A549 (cell line): ENCODE measurements at regions not wholly inside any gene's neighbourhood (a gene's known extent, or its start where the extent isn't known, plus 50 kb on each side); places are given as distances from the start of the nearest gene placed in this dataset.

ENCODE experiments used
- ATAC-seq, 2 experiments: fragments of 200-7000 bp in 1 of 2; fragments of >200 bp in 1 of 2; cut with Nextera tagmentation in 1 of 2; cut with Tn5 transposase in 1 of 2; 3 replicates each; pipeline versions ENCODE4 v1.8.0 to v1.9.1; 2018 to 2020; ENCODE audit warnings: mild to moderate bottlenecking in 1 of 2, moderate library complexity in 1 of 2
- CTCF ChIA-PET: fragments of 300-600 bp; sonication (Branson Sonifier 250); formaldehyde crosslinking; extraction: SDS; loops from one replicate; lab custom pipeline; 2021; ENCODE audit warnings: antibody characterized with exemption, inconsistent platforms; lab: Yijun Ruan, JAX
- POLR2A ChIA-PET: fragments of 350-600 bp; formaldehyde crosslinking; extraction: SDS; loops from one replicate; lab custom pipeline; 2021; ENCODE audit warnings: antibody characterized with exemption, inconsistent platforms; lab: Yijun Ruan, JAX
- DNase-seq, 2 experiments: peaks; one replicate each; pipeline versions ENCODE4 v3.0.0 to v3.0.0-alpha.2; 2011 to 2016; ENCODE audit warnings: low read depth in 1 of 2, low spot score in 1 of 2
- FAIRE-seq: peaks from 2 replicates; lab custom pipeline; 2011; peaks lifted over from hg19 to GRCh38; lab: Jason Lieb, UNC
- H3K27ac ChIP-seq, 2 experiments: fragments of >200 bp; sonication (Bioruptor Twin); formaldehyde crosslinking; 3 replicates each; pipeline ENCODE4 v1.5.1; 2016 to 2017
- H3K4me1 ChIP-seq: fragments of >200 bp; sonication (Bioruptor Twin); formaldehyde crosslinking; 3 replicates; pipeline ENCODE4 v1.6.1; 2016
- H3K4me2 ChIP-seq: fragments of >200 bp; sonication (Bioruptor Twin); formaldehyde crosslinking; 3 replicates; pipeline ENCODE4 v1.6.1; 2016
- H3K4me3 ChIP-seq: fragments of >200 bp; sonication (Bioruptor Twin); formaldehyde crosslinking; 3 replicates; pipeline ENCODE4 v1.5.1; 2016
- H3K9me3 ChIP-seq: fragments of >200 bp; sonication (Bioruptor Twin); formaldehyde crosslinking; 3 replicates; pipeline ENCODE4 v1.6.1; 2016
- BHLHE40 ChIP-seq: IDR thresholded peaks from 2 replicates; pipeline ENCODE4 v1.6.1; 2012; ENCODE audit warnings: low read depth, low read length, inconsistent platforms
- CBX8 ChIP-seq: fragments of 200-600 bp; sonication (generic); IDR thresholded peaks from 2 replicates; pipeline ENCODE4 v1.6.1; 2016
- CEBPB ChIP-seq, 2 experiments: fragments of >200 bp in 1 of 2; sonication (Bioruptor Twin) in 1 of 2; formaldehyde crosslinking in 1 of 2; IDR thresholded peaks; 2 replicates each; pipeline ENCODE4 v1.6.1; 2012 to 2016
- CHD4 ChIP-seq: fragments of 200-600 bp; sonication (generic); IDR thresholded peaks from 2 replicates; pipeline ENCODE4 v1.6.1; 2016; ENCODE audit warnings: antibody characterized with exemption, mild to moderate bottlenecking, borderline replicate concordance
- EHF ChIP-seq: fragments of 250-450 bp; sonication (Bioruptor Pico); IDR thresholded peaks from 2 replicates; pipeline ENCODE4 v1.5.0; 2020; ENCODE audit warnings: mild to moderate bottlenecking
- EP300 ChIP-seq, 2 experiments: fragments of >200 bp; sonication (Bioruptor Twin); formaldehyde crosslinking; IDR thresholded peaks; 2 replicates in 1 of 2; 3 replicates in 1 of 2; pipeline ENCODE4 v1.6.1; 2016 to 2017
- FOSL2 ChIP-seq, 2 experiments: fragments of 450-650 bp in 1 of 2; fragments of >200 bp in 1 of 2; sonication (Bioruptor Twin) in 1 of 2; formaldehyde crosslinking; IDR thresholded peaks; 2 replicates each; pipeline versions ENCODE4 v1.5.0 to v1.6.1; 2016 to 2020; ENCODE audit warnings: mild to moderate bottlenecking in 1 of 2, moderate library complexity in 1 of 2
- GATA3 ChIP-seq: IDR thresholded peaks from 2 replicates; pipeline ENCODE4 v1.6.1; 2012; ENCODE audit warnings: borderline replicate concordance
- HDAC2 ChIP-seq: fragments of 200-600 bp; sonication (generic); IDR thresholded peaks from 2 replicates; pipeline ENCODE4 v1.6.1; 2016
- HEYL ChIP-seq: fragments of 250-450 bp; sonication (Bioruptor Pico); IDR thresholded peaks from 2 replicates; pipeline ENCODE4 v1.8.0; 2021; ENCODE audit warnings: mild to moderate bottlenecking, moderate library complexity
- HOXB5 ChIP-seq: fragments of 250-450 bp; sonication (Bioruptor Pico); IDR thresholded peaks from 2 replicates; pipeline ENCODE4 v1.5.0; 2020; ENCODE audit warnings: mild to moderate bottlenecking, moderate library complexity
- KDM1A ChIP-seq: fragments of 200-600 bp; sonication (generic); IDR thresholded peaks from 2 replicates; pipeline ENCODE4 v1.6.1; 2016; ENCODE audit warnings: low read depth, mild to moderate bottlenecking
- MAFK ChIP-seq: fragments of 450-650 bp; IDR thresholded peaks from 2 replicates; pipeline ENCODE4 v1.6.1; 2014; ENCODE audit not compliant: partially characterized antibody
- MAZ ChIP-seq: fragments of 150-350 bp; IDR thresholded peaks from 2 replicates; pipeline ENCODE4 v1.6.1; 2014; ENCODE audit warnings: antibody characterized with exemption, low read depth, low read length, borderline replicate concordance
- MYC ChIP-seq: IDR thresholded peaks from 2 replicates; pipeline ENCODE4 v1.6.1; 2012; ENCODE audit warnings: mild to moderate bottlenecking, inconsistent platforms, low read length, improper control_type of control experiment, borderline replicate concordance
- PHF8 ChIP-seq: fragments of 200-600 bp; sonication (generic); IDR thresholded peaks from 2 replicates; pipeline ENCODE4 v1.6.1; 2016; ENCODE audit warnings: low read depth, mild to moderate bottlenecking, antibody characterized with exemption, moderate library complexity, borderline replicate concordance
- RARB ChIP-seq: fragments of 250-450 bp; sonication (Bioruptor Pico); IDR thresholded peaks from 2 replicates; pipeline ENCODE4 v1.8.0; 2021; ENCODE audit warnings: mild to moderate bottlenecking, moderate library complexity
- REST ChIP-seq: fragments of 200-600 bp; sonication (generic); IDR thresholded peaks from 2 replicates; pipeline ENCODE4 v1.6.1; 2016; ENCODE audit warnings: antibody characterized with exemption, mild to moderate bottlenecking, moderate library complexity
- RFX5 ChIP-seq: fragments of 450-650 bp; IDR thresholded peaks from 2 replicates; pipeline ENCODE4 v1.7.1; 2014; ENCODE audit warnings: antibody characterized with exemption, mild to moderate bottlenecking, moderate library complexity
- RNF2 ChIP-seq: fragments of 200-600 bp; sonication (generic); IDR thresholded peaks from 2 replicates; pipeline ENCODE4 v1.6.1; 2016; ENCODE audit warnings: low read depth, mild to moderate bottlenecking, antibody characterized with exemption, moderate library complexity, borderline replicate concordance
- SMC3 ChIP-seq: fragments of >200 bp; sonication (Bioruptor Twin); formaldehyde crosslinking; IDR thresholded peaks from 3 replicates; pipeline ENCODE4 v1.6.1; 2018; ENCODE audit warnings: inconsistent platforms
- TP53 ChIP-seq: fragments of 250-450 bp; sonication (Bioruptor Pico); IDR thresholded peaks from 2 replicates; pipeline ENCODE4 v1.5.0; 2021; ENCODE audit warnings: mild to moderate bottlenecking, moderate library complexity
- ZC3H11A ChIP-seq: fragments of 450-650 bp; IDR thresholded peaks from 2 replicates; pipeline ENCODE4 v1.6.1; 2014; ENCODE audit warnings: antibody characterized with exemption, mild to moderate bottlenecking
- ZNF302 ChIP-seq: fragments of 250-450 bp; sonication (Bioruptor Pico); IDR thresholded peaks from 2 replicates; pipeline ENCODE4 v1.9.0; 2021; ENCODE audit warnings: inconsistent platforms, mild to moderate bottlenecking, moderate library complexity
- ZSCAN20 ChIP-seq: fragments of 250-450 bp; sonication (Bioruptor Pico); IDR thresholded peaks from 2 replicates; pipeline ENCODE4 v1.8.0; 2022; ENCODE audit warnings: mild to moderate bottlenecking, moderate library complexity
- WGBS: methylation state at CpG from one replicate; pipeline ENCODE4 v1.1.6; 2017; ENCODE audit errors: missing lambda C conversion rate; 5-methylcytosine and 5-hydroxymethylcytosine counted together
- TF ChIP-seq, protein P1 (sequence below): fragments of 450-650 bp; IDR thresholded peaks from 2 replicates; pipeline ENCODE4 v1.6.1; 2014; ENCODE audit warnings: antibody characterized with exemption
- TF ChIP-seq, protein P2 (sequence below): fragments of >200 bp; sonication (Bioruptor Twin); formaldehyde crosslinking; IDR thresholded peaks from 3 replicates; pipeline ENCODE4 v1.6.1; 2016
- TF ChIP-seq, protein P3 (sequence below): fragments of >200 bp; sonication (Bioruptor Twin); formaldehyde crosslinking; IDR thresholded peaks from 2 replicates; pipeline ENCODE4 v1.6.1; 2016
- TF ChIP-seq, protein P4 (sequence below): fragments of 250-450 bp; sonication (Bioruptor Pico); IDR thresholded peaks from 2 replicates; pipeline ENCODE4 v1.5.0; 2021; ENCODE audit warnings: mild to moderate bottlenecking, moderate library complexity, borderline replicate concordance

DNA sequence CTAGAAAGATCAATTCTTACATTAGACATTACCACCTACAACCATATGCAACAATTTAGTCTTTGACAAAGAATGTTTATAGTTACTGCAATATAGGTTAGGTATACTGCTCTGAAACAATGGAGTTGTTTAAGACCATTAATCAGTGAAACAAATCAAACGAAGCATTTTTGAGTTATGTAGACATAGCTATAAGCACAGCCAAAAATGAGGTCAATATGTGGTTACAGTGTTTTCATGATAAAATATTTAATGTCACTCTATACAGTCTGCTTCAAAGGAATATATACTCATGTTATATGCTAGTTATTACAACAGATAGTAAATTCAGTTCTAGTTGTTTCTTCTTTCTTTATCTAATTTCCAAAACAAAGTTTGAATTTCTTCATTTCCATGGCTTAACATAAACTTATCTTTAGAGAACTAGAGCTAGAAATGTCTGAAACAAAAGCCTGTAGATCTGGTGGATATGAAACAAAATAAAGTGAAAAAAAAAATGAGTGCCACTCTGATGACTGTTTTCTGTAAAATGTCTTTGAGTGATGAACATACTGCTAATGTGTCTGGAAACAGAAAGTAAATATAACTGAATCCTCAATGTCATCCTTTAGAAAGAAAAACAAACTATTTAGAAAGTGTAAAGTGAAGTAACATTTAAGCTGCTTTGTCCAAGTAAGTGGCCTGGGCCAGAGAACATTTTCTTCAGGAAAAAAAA is 809.0 kb downstream of the FAT4 start:
- ChIA-PET CTCF (no interaction called here), POLR2A (no interaction called here)
- TF ChIP-seq BHLHE40 (no peak), KDM1A (no peak), TP53 (CRISPR knock-in tag) (no peak), CEBPB (IDR thresholded peaks at IDR 0.05) (no peak), MYC (no peak), FOSL2 (IDR thresholded peaks at IDR 0.05) (no peak), FOSL2 (CRISPR knock-in tag; IDR thresholded peaks at IDR 0.05) (no peak), ZSCAN20 (CRISPR knock-in tag) (no peak), RARB (CRISPR knock-in tag) (no peak), EHF (CRISPR knock-in tag) (no peak), SMC3 (no peak), ZNF302 (CRISPR knock-in tag) (no peak), MAFK (no peak), RNF2 (no peak), MAZ (no peak), RFX5 (no peak), ZC3H11A (no peak)
- TF ChIP-seq, protein P1, sequence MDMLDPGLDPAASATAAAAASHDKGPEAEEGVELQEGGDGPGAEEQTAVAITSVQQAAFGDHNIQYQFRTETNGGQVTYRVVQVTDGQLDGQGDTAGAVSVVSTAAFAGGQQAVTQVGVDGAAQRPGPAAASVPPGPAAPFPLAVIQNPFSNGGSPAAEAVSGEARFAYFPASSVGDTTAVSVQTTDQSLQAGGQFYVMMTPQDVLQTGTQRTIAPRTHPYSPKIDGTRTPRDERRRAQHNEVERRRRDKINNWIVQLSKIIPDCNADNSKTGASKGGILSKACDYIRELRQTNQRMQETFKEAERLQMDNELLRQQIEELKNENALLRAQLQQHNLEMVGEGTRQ = no peak
- TF ChIP-seq, protein P2, sequence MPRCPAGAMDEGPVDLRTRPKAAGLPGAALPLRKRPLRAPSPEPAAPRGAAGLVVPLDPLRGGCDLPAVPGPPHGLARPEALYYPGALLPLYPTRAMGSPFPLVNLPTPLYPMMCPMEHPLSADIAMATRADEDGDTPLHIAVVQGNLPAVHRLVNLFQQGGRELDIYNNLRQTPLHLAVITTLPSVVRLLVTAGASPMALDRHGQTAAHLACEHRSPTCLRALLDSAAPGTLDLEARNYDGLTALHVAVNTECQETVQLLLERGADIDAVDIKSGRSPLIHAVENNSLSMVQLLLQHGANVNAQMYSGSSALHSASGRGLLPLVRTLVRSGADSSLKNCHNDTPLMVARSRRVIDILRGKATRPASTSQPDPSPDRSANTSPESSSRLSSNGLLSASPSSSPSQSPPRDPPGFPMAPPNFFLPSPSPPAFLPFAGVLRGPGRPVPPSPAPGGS = no peak
- WGBS = 6% methylated on average over 1 of the region's 1 CpG
- Histone ChIP-seq H3K4me3 (no peak overlapping the region), H3K9me3 (no peaks in the 10 kb centered on the region), H3K27ac (no peak overlapping the region), H3K4me1 (no peaks in the 10 kb centered on the region), H3K4me2 (no peak overlapping the region)
- ATAC-seq (no peak), FAIRE-seq (no peak), DNase-seq (no peak)

GRCh38 chr4:126124818-126125217 is 810.1 kb downstream of the FAT4 start:
- no peak for ATAC-seq
- DNase-seq = no peak
- Histone ChIP-seq H3K4me2 (no peak overlapping the region), H3K4me3 (no peak overlapping the region), H3K9me3 (no peaks in the 10 kb centered on the region), H3K4me1 (no peaks in the 10 kb centered on the region), H3K27ac (no peak overlapping the region)
- 3% methylated on average over 1 of the region's 1 CpG for WGBS
- POLR2A ChIA-PET = no interaction called here
- FAIRE-seq = no peak
- CTCF ChIA-PET = no interaction called here
- no peak for TF ChIP-seq CHD4
- no peak for TF ChIP-seq HEYL (CRISPR knock-in tag)
- no peak for TF ChIP-seq EP300 (IDR thresholded peaks at IDR 0.05)
- TF ChIP-seq, protein P3, sequence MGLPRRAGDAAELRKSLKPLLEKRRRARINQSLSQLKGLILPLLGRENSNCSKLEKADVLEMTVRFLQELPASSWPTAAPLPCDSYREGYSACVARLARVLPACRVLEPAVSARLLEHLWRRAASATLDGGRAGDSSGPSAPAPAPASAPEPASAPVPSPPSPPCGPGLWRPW = no peak
- TF ChIP-seq REST = no peak
- TF ChIP-seq PHF8 = no peak
- no peak for TF ChIP-seq HOXB5
- no peak for TF ChIP-seq RFX5
- no peak for TF ChIP-seq MAFK
- no peak for TF ChIP-seq CBX8
- TF ChIP-seq BHLHE40 = no peak
- TF ChIP-seq, protein P2 = no peak
- no peak for TF ChIP-seq KDM1A
- TF ChIP-seq HDAC2 = no peak
- TF ChIP-seq, protein P4, sequence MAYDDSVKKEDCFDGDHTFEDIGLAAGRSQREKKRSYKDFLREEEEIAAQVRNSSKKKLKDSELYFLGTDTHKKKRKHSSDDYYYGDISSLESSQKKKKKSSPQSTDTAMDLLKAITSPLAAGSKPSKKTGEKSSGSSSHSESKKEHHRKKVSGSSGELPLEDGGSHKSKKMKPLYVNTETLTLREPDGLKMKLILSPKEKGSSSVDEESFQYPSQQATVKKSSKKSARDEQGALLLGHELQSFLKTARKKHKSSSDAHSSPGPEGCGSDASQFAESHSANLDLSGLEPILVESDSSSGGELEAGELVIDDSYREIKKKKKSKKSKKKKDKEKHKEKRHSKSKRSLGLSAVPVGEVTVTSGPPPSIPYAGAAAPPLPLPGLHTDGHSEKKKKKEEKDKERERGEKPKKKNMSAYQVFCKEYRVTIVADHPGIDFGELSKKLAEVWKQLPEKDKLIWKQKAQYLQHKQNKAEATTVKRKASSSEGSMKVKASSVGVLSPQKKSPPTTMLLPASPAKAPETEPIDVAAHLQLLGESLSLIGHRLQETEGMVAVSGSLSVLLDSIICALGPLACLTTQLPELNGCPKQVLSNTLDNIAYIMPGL = no peak
- no peak for TF ChIP-seq GATA3
- no peak for TF ChIP-seq EHF (CRISPR knock-in tag)
